Coronary artery (tissue), 2 donors: ENCODE measurements at regions not wholly inside any gene's neighbourhood (a gene's known extent, or its start where the extent isn't known, plus 50 kb on each side); places are given as distances from the start of the nearest gene placed in this dataset.

Experiments
- DNase-seq: peaks from one replicate; pipeline ENCODE4 v3.0.0-alpha.2; 2017; ENCODE audit warnings: low spot score
- H3K27ac ChIP-seq, 2 donors: fragments of 200-600 bp; sonication (generic); one replicate each; pipeline ENCODE4 v1.5.1; 2016 to 2019
- H3K4me3 ChIP-seq: fragments of 200-600 bp; sonication (generic); 2 replicates; pipeline ENCODE4 v1.5.1; 2016; ENCODE audit warnings: mild to moderate bottlenecking, moderate library complexity
- TF ChIP-seq, protein P1 (sequence below): fragments of 200-600 bp; sonication (generic); IDR thresholded peaks from one replicate; pipeline ENCODE4 v1.5.1; 2019; ENCODE audit warnings: antibody characterized with exemption

DNA sequence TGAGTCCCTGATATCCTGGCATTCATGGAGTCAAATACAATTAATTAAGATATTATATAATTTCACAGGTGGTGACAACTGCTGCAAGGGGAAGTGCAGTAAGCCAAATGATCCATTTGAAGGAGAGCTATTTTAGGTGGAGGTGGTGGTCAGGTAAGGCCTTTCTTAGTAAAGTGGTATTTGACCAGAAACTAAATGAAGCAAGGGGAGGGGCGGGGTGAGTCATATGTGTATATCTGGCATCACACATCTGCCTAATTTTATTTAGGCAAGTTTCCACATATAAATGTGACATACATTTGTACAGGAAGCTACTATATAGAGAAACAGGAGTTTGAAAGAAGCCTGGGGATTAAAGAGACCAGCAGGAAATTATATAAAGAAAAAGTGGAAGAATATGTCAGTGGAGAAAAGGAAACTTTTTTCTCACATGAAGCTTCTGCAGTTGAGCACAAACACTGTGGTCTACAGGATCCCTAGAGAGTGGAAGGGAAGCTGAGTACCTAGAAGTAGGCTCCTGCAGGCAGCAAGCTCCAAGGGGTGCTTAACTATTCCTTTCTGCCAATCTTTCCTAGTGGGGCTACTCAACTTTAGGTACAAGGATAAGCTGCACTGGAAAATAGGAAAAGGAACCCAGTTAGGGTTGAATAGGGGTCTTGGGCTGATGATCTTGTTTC is 99.6 kb downstream of the OGFRL1 start:
- TF ChIP-seq, protein P1, sequence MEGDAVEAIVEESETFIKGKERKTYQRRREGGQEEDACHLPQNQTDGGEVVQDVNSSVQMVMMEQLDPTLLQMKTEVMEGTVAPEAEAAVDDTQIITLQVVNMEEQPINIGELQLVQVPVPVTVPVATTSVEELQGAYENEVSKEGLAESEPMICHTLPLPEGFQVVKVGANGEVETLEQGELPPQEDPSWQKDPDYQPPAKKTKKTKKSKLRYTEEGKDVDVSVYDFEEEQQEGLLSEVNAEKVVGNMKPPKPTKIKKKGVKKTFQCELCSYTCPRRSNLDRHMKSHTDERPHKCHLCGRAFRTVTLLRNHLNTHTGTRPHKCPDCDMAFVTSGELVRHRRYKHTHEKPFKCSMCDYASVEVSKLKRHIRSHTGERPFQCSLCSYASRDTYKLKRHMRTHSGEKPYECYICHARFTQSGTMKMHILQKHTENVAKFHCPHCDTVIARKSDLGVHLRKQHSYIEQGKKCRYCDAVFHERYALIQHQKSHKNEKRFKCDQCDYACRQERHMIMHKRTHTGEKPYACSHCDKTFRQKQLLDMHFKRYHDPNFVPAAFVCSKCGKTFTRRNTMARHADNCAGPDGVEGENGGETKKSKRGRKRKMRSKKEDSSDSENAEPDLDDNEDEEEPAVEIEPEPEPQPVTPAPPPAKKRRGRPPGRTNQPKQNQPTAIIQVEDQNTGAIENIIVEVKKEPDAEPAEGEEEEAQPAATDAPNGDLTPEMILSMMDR, result no peak
- Histone ChIP-seq H3K27ac (no peak overlapping the region), H3K4me3 (no peak overlapping the region)
- DNase-seq, result no peak

DNA sequence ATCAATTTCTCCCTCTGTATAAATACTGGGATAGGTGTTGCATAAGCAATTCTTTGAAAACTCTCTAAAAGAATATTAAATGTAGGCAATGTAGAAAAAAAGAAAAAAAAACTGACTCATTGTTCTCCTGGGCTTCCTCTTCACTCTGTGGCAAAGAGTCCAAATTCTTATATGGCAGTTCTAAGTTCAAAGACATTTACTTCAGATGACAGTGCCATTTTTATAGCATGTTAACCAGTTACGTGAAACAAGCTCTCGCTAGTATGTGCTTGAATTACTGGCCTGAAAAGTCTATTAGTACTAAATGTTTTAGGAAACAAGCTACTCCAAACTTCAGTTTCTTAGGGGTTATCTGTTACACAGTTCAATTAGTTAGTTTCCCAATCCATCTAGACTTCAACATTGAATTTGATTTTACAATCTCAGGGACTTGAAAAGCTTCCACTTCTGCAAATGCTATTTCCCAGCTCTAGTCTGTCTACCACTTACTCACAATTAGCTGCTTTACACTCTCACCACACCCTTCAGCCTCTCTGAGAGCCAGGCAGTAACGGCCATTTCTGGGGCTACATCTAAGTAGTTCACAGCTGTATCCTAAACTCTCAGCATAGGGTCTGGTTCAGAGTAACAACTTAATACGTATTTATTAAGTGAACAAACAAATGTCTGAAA is 100.4 kb downstream of the OGFRL1 start:
- TF ChIP-seq, protein P1, result no peak
- Histone ChIP-seq H3K27ac (no peak overlapping the region), H3K4me3 (no peak overlapping the region)
- DNase-seq, result no peak

DNA sequence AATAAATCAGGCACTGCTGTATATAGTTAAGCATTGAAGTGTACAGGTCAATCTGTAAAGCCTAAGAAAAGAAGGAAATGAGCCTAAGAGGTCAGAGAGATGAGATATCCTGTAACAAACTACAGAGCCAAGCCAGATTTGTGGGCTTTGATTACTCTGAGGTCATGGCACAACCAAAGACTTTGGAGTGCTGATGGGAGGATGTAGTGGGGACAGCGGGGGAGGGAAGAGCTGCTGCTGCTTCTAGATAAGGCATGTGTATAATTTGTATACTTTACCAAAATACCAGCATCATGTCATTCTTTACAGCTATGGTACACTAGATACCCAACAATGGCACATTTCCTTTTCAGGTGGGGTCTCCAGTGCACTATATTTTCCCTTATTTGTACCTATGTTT is 102.5 kb downstream of the OGFRL1 start:
- no peak for DNase-seq
- Histone ChIP-seq H3K4me3 (no peak overlapping the region), H3K27ac (no peak overlapping the region)
- TF ChIP-seq, protein P1, result no peak

DNA sequence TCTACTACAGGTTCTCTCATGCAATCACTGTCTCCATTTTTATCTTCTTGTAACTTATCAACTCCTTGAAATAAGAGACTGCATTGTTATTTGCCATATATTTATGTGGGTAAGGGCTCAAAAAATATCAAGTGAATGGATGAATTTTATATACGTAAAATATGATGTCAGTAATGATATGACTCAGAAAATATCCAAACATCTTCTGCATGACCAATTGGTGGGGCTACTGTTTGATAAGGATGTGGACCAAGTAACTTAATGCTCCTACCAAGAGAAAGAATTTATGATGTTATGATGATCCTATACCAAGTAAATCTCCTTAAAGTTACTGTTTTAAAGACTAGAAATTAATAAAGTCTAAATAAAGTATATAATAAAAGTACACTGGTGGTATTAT is 103.7 kb downstream of the OGFRL1 start:
- no peak for DNase-seq
- no peak overlapping the region for H3K4me3 ChIP-seq
- TF ChIP-seq, protein P1, result no peak
- H3K27ac ChIP-seq, result no peak overlapping the region

DNA sequence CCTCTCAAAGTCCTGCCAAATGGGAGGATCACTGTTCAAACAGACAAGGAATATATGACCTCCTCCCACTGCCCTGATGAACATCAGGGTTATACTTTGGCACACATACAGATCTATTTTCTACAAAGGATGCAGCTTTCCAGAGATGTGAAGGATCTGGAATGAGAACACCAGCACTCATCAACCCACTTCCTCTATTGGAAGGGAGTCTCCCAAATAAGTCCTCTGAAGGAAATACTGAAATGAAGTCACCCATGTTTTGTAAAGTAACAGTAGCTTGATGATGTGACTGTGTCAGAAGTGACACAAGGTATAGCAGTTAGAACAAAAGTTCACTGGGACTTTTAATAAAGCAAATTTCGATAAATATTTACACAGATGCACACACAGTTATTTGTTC is 104.9 kb downstream of the OGFRL1 start:
- TF ChIP-seq, protein P1, result no peak
- H3K27ac ChIP-seq, result peak overlapping the region in 1 of 2 donors; percentile 57
- H3K4me3 ChIP-seq, result no peak overlapping the region
- DNase-seq, result no peak

DNA sequence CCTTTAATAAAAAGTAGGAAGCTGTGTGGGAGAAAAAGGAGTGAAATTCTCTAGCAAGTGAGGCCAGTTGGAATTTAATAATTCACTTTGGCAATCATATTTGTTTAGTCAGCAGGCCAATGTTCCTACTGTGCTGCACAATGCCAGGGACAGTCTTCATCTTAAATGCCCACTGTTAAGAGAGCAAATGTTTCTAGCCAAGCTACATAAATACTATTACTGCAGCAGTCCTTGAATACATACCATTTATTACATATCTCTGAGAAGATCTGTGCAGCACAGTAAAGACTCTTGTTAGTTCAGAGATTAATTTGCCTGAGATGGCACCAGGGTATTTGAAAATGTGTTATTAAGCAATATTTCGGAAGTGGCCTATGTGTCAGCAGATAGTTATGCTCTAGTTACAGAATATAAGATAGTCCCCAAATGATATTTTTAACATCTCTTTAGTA is 105.4 kb downstream of the OGFRL1 start:
- Histone ChIP-seq H3K27ac (peak overlapping the region in 1 of 2 donors; percentile 57), H3K4me3 (no peak overlapping the region)
- DNase-seq, result no peak
- TF ChIP-seq, protein P1, result no peak

DNA sequence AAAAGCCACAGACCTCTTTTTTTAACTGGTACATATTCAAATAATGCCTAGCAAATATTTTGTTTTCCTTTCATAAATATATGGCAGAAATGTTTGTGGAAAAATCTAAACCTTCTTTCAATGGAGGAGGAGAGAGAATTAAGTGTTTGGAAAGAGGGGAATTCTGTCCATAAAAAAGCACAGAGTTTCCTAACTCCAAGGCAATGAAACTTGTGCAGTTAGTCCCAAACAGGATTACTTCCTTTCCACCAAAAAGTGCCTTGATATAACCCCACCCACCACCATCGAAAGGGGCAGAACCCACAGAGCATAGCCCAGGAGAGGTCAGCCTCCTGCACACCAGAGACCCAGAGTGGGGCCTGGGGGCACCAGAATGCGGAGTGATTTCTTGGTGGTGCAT is 106.3 kb downstream of the OGFRL1 start:
- no peak for DNase-seq
- TF ChIP-seq, protein P1, result no peak
- H3K4me3 ChIP-seq, result no peak overlapping the region
- peak overlapping the region in 1 of 2 donors; percentile 24 for H3K27ac ChIP-seq
